SK-N-SH (cell line): ENCODE measurements at regions not wholly inside any gene's neighbourhood (a gene's known extent, or its start where the extent isn't known, plus 50 kb on each side); places are given as distances from the start of the nearest gene placed in this dataset.

Experiments
- CTCF ChIA-PET: fragments of 300-600, 350-600 bp; formaldehyde crosslinking; extraction: SDS; loops from one replicate; lab custom pipeline; 2021; lab: Yijun Ruan, JAX
- POLR2A ChIA-PET: fragments of 350-600 bp; sonication (Branson Sonifier 250); formaldehyde crosslinking; extraction: SDS; loops from one replicate; lab custom pipeline; 2020; ENCODE audit warnings: antibody characterized with exemption, inconsistent platforms; lab: Yijun Ruan, JAX
- DNase-seq: peaks from one replicate; pipeline ENCODE4 v3.0.0; 2012
- H2AFZ ChIP-seq: fragments of 200-600 bp; sonication (generic); 2 replicates; pipeline ENCODE4 v1.8.1; 2016; ENCODE audit warnings: antibody characterized with exemption, mild to moderate bottlenecking, low read depth
- H3F3A ChIP-seq: fragments of 200-600 bp; sonication (generic); replicated peaks from 2 replicates; pipeline ENCODE3; 2016; ENCODE audit warnings: antibody characterized with exemption, mild to moderate bottlenecking; ENCODE audit not compliant: insufficient read depth
- H3K27ac ChIP-seq, 2 experiments: fragments of 200-500 bp in 1 of 2; fragments of 200-600 bp in 1 of 2; sonication (Bioruptor generic) in 1 of 2; sonication (generic), shearing (Covaris generic) in 1 of 2; 2 replicates each; pipeline versions ENCODE4 v1.5.1 to v1.6.1; 2014 to 2016; ENCODE audit warnings: low read depth in 2 of 2, inconsistent platforms in 1 of 2, low read length in 1 of 2, mild to moderate bottlenecking in 1 of 2, mixed read lengths in 1 of 2
- H3K27me3 ChIP-seq: fragments of 200-600 bp; sonication (generic), shearing (Covaris generic); 2 replicates; pipeline ENCODE4 v1.6.1; 2016; ENCODE audit warnings: mixed run types; ENCODE audit not compliant: insufficient read depth
- H3K36me3 ChIP-seq, 2 experiments: fragments of 200-500 bp in 1 of 2; fragments of 200-600 bp in 1 of 2; sonication (Bioruptor generic) in 1 of 2; sonication (generic) in 1 of 2; replicated peaks in 1 of 2; 2 replicates each; pipeline versions ENCODE3 to v1.5.1; 2014 to 2016; ENCODE audit warnings: low read length in 1 of 2, mild to moderate bottlenecking in 1 of 2; ENCODE audit not compliant: insufficient read depth in 2 of 2, control insufficient read depth in 1 of 2
- H3K4me1 ChIP-seq, 2 experiments: fragments of 200-500 bp in 1 of 2; fragments of 200-600 bp in 1 of 2; sonication (Bioruptor generic) in 1 of 2; sonication (generic), shearing (Covaris generic) in 1 of 2; 2 replicates each; pipeline versions ENCODE4 v1.5.1 to v1.6.1; 2014 to 2016; ENCODE audit warnings: low read depth in 1 of 2, low read length in 1 of 2, mixed run types in 1 of 2; ENCODE audit not compliant: insufficient read depth in 2 of 2, control insufficient read depth in 1 of 2
- H3K4me2 ChIP-seq: fragments of 200-600 bp; sonication (generic), shearing (Covaris generic); 2 replicates; pipeline ENCODE4 v1.6.1; 2017; ENCODE audit warnings: mixed run types
- H3K4me3 ChIP-seq, 2 experiments: fragments of 200-500 bp in 1 of 2; fragments of 200-600 bp in 1 of 2; sonication (Bioruptor generic) in 1 of 2; sonication (generic), shearing (Covaris generic) in 1 of 2; 2 replicates each; pipeline versions ENCODE4 v1.5.1 to v1.8.1; 2014 to 2016; ENCODE audit warnings: low read depth in 2 of 2, inconsistent platforms in 1 of 2, low read length in 1 of 2, mild to moderate bottlenecking in 1 of 2, mixed read lengths in 1 of 2, moderate library complexity in 1 of 2
- H3K79me2 ChIP-seq: fragments of 200-600 bp; sonication (generic); 2 replicates; pipeline ENCODE4 v1.8.1; 2017; ENCODE audit warnings: mild to moderate bottlenecking; ENCODE audit not compliant: insufficient read depth
- H3K9ac ChIP-seq: fragments of 200-600 bp; sonication (generic); 2 replicates; pipeline ENCODE4 v1.6.1; 2017; ENCODE audit warnings: mixed run types
- H3K9me2 ChIP-seq: fragments of 200-600 bp; sonication (generic); 2 replicates; pipeline ENCODE4 v1.6.1; 2017; ENCODE audit warnings: mixed run types
- H3K9me3 ChIP-seq: fragments of 200-600 bp; sonication (generic); 2 replicates; pipeline ENCODE4 v1.6.1; 2017; ENCODE audit warnings: mixed run types, mild to moderate bottlenecking, moderate library complexity
- H4K20me1 ChIP-seq: fragments of 200-600 bp; sonication (generic); 2 replicates; pipeline ENCODE4 v1.6.1; 2017; ENCODE audit warnings: mild to moderate bottlenecking, mixed run types; ENCODE audit not compliant: insufficient read depth
- EZH2phosphoT487 ChIP-seq: fragments of 200-600 bp; sonication (generic); IDR thresholded peaks from 2 replicates; pipeline ENCODE4 v1.6.1; 2017; ENCODE audit warnings: low read depth, mixed run types, mild to moderate bottlenecking, antibody characterized with exemption, moderate library complexity, borderline replicate concordance
- FOXJ3 ChIP-seq: sonication (generic); formaldehyde crosslinking; IDR thresholded peaks from 2 replicates; pipeline ENCODE4 v1.5.1; 2020; ENCODE audit warnings: mild to moderate bottlenecking, missing genetic modification reagents
- GABPA ChIP-seq: IDR thresholded peaks from 2 replicates; pipeline ENCODE4 v1.4.0; 2012; ENCODE audit warnings: low read depth, mild to moderate bottlenecking
- JUND ChIP-seq: IDR thresholded peaks from 2 replicates; pipeline ENCODE4 v1.4.0; 2012
- NFIC ChIP-seq: IDR thresholded peaks from 2 replicates; pipeline ENCODE4 v1.4.0; 2012; ENCODE audit warnings: borderline replicate concordance
- NRF1 ChIP-seq: IDR thresholded peaks from 2 replicates; pipeline ENCODE4 v1.6.1; 2012; ENCODE audit warnings: low read depth, mild to moderate bottlenecking, low read length
- RAD21 ChIP-seq: IDR thresholded peaks from 2 replicates; pipeline ENCODE4 v1.6.1; 2012; ENCODE audit warnings: mild to moderate bottlenecking, low read length
- RFX5 ChIP-seq: IDR thresholded peaks from 2 replicates; pipeline ENCODE4 v1.6.1; 2012; ENCODE audit warnings: mild to moderate bottlenecking, improper control_type of control experiment, low read length
- TEAD4 ChIP-seq: IDR thresholded peaks from 2 replicates; pipeline ENCODE4 v1.4.0; 2012; ENCODE audit warnings: mild to moderate bottlenecking, borderline replicate concordance; ENCODE audit not compliant: insufficient read depth
- WGBS: methylation state at CpG from one replicate; pipeline ENCODE4 v1.1.6; 2017; ENCODE audit warnings: low lambda C conversion rate; 5-methylcytosine and 5-hydroxymethylcytosine counted together
- TF ChIP-seq, protein P1 (sequence below): fragments of 150-350 bp; IDR thresholded peaks from 2 replicates; pipeline ENCODE4 v1.6.1; 2017; ENCODE audit warnings: antibody characterized with exemption, low read length, low read depth, borderline replicate concordance
- TF ChIP-seq, protein P2 (sequence below): fragments of 200-600 bp; sonication (generic); IDR thresholded peaks from 2 replicates; pipeline ENCODE4 v1.6.1; 2017; ENCODE audit warnings: antibody characterized with exemption, mild to moderate bottlenecking, moderate library complexity
- TF ChIP-seq, protein P3 (sequence below): IDR thresholded peaks from 2 replicates; pipeline ENCODE4 v1.6.1; 2012; ENCODE audit warnings: mild to moderate bottlenecking, low read depth, low read length, moderate library complexity
- TF ChIP-seq, protein P4 (sequence below): fragments of 150-350 bp; IDR thresholded peaks from 2 replicates; pipeline ENCODE4 v1.6.1; 2016; ENCODE audit warnings: mild to moderate bottlenecking, low read depth, low read length

DNA sequence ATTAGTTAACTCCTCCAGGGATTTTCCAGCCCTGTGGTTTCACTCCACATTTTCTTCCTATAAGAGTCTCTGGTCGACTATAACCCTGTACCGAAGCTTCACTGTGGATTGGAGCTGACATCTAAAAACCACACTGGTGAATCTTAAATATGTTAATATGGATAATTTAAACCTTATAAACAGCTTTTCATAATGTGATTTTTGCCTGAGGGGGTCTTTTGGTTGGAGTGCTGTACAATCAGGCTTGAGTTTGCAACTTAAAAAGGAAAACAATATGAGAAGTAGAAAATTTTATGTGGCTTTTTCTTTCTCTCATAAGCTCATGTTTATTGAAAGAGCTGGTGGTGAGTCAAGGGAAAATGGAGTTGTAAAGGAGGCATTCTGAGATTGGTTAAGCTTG, 313.7 kb downstream of the VPS13C start:
- no peaks in the 10 kb centered on the region for H3F3A ChIP-seq
- no peaks in the 10 kb centered on the region for H3K79me2 ChIP-seq
- ChIA-PET POLR2A (no interaction called here), CTCF (interaction anchor here (1.2 to 1.5 kb wide), 2 partner anchors 16 to 88 kb away, joined by 3 to 7 read pairs; no protein-coding TSS in a partner anchor)
- H3K27ac ChIP-seq, result no peak overlapping the region
- no peak overlapping the region for H3K4me3 ChIP-seq
- no peak for TF ChIP-seq RAD21
- TF ChIP-seq, protein P1, sequence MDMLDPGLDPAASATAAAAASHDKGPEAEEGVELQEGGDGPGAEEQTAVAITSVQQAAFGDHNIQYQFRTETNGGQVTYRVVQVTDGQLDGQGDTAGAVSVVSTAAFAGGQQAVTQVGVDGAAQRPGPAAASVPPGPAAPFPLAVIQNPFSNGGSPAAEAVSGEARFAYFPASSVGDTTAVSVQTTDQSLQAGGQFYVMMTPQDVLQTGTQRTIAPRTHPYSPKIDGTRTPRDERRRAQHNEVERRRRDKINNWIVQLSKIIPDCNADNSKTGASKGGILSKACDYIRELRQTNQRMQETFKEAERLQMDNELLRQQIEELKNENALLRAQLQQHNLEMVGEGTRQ, result no peak
- TF ChIP-seq JUND, result no peak
- TF ChIP-seq, protein P2, sequence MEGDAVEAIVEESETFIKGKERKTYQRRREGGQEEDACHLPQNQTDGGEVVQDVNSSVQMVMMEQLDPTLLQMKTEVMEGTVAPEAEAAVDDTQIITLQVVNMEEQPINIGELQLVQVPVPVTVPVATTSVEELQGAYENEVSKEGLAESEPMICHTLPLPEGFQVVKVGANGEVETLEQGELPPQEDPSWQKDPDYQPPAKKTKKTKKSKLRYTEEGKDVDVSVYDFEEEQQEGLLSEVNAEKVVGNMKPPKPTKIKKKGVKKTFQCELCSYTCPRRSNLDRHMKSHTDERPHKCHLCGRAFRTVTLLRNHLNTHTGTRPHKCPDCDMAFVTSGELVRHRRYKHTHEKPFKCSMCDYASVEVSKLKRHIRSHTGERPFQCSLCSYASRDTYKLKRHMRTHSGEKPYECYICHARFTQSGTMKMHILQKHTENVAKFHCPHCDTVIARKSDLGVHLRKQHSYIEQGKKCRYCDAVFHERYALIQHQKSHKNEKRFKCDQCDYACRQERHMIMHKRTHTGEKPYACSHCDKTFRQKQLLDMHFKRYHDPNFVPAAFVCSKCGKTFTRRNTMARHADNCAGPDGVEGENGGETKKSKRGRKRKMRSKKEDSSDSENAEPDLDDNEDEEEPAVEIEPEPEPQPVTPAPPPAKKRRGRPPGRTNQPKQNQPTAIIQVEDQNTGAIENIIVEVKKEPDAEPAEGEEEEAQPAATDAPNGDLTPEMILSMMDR, result no peak
- TF ChIP-seq, protein P3, sequence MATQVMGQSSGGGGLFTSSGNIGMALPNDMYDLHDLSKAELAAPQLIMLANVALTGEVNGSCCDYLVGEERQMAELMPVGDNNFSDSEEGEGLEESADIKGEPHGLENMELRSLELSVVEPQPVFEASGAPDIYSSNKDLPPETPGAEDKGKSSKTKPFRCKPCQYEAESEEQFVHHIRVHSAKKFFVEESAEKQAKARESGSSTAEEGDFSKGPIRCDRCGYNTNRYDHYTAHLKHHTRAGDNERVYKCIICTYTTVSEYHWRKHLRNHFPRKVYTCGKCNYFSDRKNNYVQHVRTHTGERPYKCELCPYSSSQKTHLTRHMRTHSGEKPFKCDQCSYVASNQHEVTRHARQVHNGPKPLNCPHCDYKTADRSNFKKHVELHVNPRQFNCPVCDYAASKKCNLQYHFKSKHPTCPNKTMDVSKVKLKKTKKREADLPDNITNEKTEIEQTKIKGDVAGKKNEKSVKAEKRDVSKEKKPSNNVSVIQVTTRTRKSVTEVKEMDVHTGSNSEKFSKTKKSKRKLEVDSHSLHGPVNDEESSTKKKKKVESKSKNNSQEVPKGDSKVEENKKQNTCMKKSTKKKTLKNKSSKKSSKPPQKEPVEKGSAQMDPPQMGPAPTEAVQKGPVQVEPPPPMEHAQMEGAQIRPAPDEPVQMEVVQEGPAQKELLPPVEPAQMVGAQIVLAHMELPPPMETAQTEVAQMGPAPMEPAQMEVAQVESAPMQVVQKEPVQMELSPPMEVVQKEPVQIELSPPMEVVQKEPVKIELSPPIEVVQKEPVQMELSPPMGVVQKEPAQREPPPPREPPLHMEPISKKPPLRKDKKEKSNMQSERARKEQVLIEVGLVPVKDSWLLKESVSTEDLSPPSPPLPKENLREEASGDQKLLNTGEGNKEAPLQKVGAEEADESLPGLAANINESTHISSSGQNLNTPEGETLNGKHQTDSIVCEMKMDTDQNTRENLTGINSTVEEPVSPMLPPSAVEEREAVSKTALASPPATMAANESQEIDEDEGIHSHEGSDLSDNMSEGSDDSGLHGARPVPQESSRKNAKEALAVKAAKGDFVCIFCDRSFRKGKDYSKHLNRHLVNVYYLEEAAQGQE, result no peak
- no peak for TF ChIP-seq GABPA
- no peak for TF ChIP-seq FOXJ3 (CRISPR knock-in tag)
- TF ChIP-seq RFX5, result no peak
- TF ChIP-seq NFIC, result no peak
- no peak for TF ChIP-seq NRF1
- TF ChIP-seq, protein P4, sequence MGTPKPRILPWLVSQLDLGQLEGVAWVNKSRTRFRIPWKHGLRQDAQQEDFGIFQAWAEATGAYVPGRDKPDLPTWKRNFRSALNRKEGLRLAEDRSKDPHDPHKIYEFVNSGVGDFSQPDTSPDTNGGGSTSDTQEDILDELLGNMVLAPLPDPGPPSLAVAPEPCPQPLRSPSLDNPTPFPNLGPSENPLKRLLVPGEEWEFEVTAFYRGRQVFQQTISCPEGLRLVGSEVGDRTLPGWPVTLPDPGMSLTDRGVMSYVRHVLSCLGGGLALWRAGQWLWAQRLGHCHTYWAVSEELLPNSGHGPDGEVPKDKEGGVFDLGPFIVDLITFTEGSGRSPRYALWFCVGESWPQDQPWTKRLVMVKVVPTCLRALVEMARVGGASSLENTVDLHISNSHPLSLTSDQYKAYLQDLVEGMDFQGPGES, result no peak
- TF ChIP-seq TEAD4, result no peak
- TF ChIP-seq EZH2phosphoT487, result no peak
- H3K9me3 ChIP-seq, result no peaks in the 10 kb centered on the region
- H3K9ac ChIP-seq, result no peak overlapping the region
- H3K4me1 ChIP-seq, result peaks cover 0 to 9% of the 10 kb centered on the region in 2 experiments; a peak in 2 of 4 replicates
- 33% methylated on average over 2 of the region's 2 CpGs for WGBS
- no peak overlapping the region for H2AFZ ChIP-seq
- DNase-seq, result no peak
- no peak overlapping the region for H3K4me2 ChIP-seq
- H3K36me3 ChIP-seq, result no peaks in the 10 kb centered on the region
- H3K27me3 ChIP-seq, result 0 out of 2 replicates have a peak, but pooled peaks cover 6% of the 10 kb centered on the region
- H3K9me2 ChIP-seq, result no peaks in the 10 kb centered on the region
- no peaks in the 10 kb centered on the region for H4K20me1 ChIP-seq
